HG03378 (cell line): ENCODE measurements at regions not wholly inside any gene's neighbourhood (a gene's known extent, or its start where the extent isn't known, plus 50 kb on each side); places are given as distances from the start of the nearest gene placed in this dataset.

ENCODE experiments used
- ATAC-seq: cut with Tn5 transposase; IDR thresholded peaks from one replicate; pipeline ENCODE4 v1.9.1; 2021; ENCODE audit warnings: mild to moderate bottlenecking, moderate library complexity; ENCODE audit not compliant: unreplicated experiment

DNA sequence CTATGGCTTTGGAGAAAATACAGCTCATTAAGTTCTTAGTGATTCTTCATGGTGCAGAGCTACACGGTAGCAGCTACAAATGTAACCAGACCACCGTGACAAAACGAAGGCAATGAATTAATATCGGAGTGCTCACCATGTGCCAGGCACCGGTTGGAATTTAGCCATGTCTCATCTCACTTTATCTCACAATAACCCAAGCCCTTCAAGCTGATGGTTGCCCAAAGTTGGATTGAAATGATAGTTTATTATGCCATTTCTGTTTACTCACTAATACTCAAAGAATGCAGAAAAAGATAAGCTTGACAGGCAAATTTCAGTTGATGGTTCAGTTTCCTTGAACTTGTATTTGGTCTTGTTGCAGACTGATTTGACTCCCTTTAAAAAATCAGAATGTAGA, 312.6 kb downstream of the SKIDA1 start:
- ATAC-seq = no peak

DNA sequence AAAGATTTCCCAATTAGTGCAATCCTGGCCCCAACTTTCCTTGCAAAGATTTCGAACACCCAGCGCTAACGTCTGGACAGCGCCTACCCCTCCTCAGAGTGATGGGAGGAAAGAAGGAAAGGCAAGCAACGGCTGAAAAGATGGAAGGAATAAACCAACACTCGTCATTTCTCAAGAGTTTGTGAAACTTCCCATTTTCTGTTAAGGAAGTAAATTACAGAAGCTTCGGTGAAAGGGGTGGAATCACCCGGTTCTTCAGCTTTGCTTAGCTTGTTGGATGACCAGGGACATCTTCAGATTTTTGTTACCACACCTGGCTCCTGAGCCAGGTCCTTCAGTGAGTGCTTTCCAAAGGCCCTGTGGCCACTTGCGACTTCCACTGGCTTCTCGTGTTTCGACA, 313.1 kb downstream of the SKIDA1 start:
- no peak for ATAC-seq

DNA sequence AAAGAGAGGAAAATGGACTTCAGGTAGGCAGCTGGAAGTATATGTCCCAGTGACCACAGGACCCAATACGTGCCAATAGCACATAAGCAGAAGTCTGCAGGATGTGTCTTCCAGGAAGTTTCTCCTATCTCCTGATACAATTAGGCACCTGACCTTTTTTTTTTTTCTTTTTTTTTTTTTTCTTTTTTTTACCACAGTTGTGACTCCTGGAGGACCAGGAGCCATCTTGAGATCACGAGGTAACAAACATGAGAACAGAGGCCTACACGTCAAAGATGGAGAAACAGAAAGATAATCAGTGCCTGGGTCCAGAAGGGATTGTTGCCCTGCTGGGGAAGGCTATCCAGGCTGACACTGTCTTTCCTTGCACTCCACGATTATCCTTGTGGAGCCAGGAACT, 312.4 kb upstream of the NEBL start:
- ATAC-seq = no peak

DNA sequence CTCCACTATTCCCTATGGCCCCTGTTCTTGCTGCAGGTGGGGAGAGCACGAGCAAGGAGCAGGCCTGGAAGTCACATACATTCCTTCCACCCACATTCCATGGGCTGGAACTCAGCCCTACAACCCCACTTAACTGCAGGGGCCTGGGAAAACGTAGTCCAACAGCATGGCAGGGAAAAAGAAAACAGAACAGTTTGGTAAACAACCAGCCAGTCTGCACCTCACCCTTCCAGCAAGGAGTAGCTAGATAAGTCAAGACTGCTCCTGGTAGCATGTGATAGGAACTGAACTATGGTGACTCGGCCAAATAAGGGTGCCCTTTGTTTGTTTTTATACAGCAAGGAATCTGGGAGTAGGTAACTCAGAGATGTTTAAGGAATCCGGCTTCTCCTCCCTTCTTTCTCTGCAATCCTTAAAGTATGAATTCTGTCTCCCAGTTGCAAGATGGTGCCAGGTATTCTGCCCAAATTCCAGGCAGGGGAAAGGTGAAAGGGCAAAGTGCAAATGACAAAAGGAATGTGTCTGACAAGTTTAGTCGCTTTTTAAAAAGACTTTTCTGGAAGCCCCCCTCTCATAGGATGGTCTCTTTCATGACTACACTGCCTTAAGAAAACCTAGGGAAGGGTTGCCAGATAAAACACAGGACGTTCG, 311.7 kb upstream of the NEBL start:
- no peak for ATAC-seq

DNA sequence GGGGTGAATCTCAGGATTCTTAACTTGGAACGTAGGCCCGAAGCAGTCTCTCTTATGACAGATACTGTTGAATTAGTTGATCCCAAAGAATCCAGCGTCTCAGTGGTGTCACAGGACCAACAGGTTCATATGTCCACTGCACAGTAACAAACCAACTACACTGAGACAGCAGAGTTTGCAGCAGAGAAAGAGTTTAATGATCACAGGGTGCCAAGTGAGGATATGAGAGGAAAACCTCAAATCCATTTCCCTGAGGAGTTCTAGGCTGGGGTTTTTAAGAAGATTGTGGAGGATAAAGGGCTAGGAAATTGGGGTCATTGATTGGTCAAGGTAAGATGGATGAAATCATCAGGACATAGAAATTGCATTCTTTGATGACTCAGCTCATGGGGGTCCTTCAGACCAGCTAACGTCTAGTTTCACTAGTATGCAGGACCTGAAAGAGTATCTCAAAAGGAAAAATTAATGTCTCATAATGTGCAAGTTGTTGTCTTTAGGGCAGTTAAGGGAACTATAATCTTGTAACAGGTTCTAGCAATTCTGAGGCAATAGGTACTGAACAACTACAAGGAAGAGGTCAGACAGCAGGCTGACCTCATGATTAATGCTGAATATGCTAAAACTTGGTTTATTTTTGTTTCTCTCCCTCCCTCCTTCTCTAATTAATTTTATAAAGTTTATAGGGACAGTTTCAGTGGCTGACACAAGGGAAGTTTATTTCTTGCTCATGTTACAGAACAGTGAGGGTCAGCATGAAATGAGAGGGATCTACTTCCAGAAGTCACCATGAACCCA, 310.9 kb upstream of the NEBL start:
- no peak for ATAC-seq

DNA sequence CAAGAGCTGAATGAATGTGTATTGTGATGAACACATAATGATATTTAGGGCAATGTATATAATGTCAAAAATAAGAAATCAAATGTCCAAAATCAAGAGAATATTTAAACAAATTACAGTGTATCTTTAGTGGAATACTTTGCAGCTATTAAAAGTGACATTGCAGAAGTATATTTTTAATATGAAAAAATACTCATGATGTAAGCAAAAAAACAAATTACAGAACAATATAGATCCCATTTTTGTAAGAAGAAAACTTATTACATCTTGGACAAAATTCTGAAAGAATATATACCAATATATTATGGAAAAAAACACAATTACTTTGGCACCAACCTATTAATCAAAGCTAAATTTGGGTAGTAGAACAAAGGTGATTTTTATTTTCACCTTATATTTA, 308.2 kb upstream of the NEBL start:
- no peak for ATAC-seq

DNA sequence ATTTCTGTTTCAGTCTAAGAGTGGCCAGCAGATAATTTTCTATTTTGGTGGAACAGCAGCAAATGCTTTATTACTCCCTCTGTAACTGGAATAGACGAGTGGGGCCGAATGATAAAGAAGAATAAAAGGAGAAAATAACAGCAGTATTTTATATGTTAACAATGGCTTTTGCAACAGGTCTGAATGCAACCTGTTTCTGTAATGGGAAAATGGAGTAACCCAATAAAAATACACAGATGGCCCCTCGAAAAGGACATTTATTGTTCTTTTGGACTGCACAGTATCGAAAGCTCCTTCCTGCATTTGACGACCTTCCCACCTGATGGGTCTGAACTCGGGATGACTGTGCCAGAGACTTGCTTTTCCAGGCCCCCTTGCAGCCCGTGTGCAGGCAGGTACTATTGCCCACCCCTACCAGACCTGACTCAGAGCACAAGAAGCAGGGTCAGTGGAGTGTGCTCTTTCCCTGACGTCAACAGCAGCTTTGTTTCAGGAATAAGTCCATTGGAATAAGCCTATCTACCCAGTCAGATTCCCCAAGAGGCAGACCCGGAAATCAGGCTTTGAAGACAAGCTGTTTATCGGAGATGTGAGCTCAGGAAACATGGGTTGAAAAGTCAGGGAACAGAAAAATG, 306.5 kb upstream of the NEBL start:
- no peak for ATAC-seq

DNA sequence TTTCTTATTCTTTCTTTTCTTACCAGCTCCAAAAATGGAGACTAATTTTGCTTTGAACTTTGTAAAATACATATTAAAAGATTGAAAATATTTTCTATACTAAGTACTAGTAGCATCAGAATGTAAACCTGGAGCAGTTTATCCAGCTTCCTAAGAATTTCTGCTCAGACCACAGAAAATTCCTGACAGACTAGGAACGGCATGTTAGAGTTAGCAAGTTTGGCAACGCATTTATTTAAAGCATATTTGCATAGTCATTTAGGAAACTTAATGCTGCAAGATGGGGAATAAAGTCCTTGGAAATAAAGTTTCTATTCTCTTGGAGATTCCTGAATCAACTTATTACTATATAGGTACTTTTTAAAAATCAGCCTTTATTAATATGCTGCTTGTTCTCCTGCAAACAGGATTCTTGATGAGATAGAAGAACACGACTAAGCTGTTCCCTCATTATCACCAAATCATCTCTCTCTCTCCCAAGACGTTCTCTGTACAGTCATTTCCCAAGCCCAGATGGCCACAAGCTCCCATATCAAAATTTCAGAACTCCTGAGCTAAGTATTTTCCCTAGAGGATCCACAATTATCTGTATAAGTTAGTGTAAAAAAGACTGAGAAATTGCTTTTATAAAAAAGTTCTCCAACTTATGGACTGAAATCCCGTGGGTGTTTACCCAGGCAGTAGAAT, 305.8 kb upstream of the NEBL start:
- ATAC-seq = no peak

DNA sequence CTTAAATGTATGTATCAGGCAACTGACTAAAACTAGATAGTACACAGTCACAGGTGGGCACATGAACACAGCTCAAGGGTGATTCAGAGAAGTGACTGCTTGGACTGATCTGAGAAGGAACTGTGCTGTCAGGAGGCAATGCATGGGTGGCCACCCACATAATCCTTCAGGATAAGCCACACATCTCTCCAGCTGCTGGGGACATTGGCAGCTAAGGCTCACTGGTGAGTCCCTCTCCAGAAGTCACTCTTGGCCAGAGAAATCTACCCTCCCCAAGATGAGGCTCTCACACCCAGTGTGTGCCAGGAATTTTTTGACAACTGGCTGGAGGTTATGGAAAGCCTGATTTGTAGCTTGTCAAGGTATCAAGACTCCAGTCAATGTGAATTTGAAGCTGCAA, 302.4 kb upstream of the NEBL start:
- no peak for ATAC-seq

DNA sequence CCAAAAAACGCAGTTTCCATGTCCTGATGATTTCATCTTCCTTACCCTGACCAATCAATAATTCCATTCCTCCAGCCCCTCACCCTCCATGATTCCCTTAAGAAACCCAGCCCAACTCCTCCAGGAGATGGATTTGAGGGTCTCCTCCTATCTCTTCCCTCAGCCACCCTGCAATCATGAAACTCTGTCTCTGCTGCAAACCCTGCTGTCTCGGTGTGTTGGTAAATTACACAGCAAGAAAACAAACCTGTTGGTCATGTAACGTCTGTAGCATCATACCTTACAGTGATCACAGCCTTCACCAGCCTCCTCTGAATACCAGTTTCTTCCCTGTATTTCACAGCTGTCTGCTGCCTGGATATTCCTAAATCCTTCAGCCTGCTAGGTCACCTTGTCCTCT, 300.7 kb upstream of the NEBL start:
- no peak for ATAC-seq

DNA sequence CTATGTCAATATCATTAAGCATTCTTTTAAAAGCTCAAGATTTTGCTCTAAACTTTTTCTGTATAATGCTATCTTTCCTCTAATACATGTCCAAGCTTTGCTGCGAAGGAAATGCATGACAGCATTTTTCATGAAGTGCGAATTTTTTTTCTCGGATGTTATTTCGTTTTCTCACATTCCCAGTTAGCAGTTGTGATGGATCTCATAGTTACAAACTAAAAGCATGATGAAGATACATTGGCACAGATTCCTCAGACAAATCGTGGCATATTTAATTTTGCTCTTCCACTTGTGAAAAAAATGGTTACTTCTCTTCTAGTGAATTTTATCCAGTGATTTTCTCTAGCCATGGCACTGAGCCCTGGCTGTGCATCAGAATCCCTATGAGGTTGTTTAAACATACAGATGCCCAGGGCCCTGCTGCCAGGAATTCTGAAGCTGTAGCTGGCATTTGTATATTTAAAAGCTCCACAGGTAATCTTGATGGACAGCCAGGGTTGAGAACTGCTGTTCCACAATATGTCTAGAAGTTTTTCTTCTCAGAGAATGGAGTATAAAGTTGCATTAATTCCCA, 299.8 kb upstream of the NEBL start:
- ATAC-seq = no peak

DNA sequence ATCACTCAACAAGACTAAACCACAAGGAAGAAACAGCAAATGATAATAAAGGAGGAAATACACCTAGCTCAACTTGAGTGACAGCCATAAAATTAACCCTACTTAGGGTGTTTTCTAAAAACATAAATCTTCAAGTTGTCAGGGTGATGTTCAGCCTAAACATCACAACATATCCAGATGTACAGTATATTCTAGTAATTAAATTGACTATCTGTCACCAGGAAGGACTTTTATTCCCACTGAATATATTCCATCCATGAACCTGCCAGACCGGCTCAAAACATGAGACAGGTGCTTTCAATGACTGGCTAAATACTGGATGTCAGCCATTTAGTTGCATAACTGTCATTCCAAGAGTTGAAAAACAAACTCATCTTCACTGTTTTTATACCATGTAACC, 298.1 kb upstream of the NEBL start:
- no peak for ATAC-seq

DNA sequence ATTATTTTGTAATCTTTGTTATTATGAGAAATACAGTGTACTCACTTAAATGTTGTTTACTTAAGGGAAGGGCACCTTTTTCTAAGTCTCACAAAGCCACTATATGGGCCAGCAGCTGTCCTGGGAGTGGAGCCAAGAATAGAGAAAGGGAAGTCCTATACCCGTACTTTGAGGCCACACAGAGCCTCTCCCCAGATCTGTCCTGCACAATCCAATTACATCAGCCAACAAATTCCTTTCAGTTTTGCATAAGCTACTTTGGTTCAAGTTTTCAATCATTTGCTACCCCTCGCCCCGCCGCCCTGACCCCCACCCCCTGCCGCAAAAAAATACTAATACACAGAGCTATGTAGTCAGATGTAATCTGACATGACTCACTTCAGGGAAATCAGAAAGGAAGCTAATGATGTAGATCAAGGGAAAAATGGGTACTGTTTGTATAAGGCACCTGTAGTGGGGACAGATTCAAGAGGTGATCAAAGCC, 297.4 kb upstream of the NEBL start:
- ATAC-seq = no peak

DNA sequence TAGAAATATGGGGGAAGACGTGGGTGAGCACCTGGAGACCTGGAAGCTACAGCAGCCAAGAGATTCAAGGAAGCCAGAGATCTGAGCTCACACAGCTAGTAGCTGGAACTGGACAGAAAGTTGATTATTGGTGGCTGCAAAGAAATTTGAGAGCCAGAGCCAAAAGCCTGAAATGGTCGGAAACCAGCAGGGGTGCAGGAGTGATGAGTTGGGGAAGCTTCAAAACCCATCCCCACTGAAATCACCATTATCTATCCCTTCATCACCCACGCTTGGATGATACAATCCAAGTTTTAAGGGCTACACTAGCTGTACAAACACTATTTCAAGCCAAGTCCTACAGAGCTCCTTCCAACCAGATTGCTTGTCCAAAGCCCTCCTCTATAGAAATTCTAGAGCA, 296.1 kb upstream of the NEBL start:
- no peak for ATAC-seq

DNA sequence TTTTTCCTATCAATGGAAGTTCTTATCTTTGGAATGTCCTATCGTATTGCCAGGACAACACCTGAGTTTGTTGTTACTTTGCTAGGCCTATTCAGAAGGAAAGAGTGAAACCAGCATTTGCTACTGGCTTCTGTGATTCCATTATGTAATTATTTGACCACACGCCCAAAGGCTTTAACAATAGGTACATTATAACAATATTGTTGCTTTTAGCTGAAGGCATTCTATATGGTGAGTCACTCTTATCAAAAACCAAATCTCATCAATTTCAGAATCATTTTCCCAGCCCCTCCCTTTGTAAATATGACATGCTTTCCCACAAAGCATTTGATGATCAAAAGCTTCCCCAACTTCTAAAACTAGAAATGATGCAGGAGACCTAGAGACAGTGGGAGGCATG, 294.4 kb upstream of the NEBL start:
- ATAC-seq = no peak

DNA sequence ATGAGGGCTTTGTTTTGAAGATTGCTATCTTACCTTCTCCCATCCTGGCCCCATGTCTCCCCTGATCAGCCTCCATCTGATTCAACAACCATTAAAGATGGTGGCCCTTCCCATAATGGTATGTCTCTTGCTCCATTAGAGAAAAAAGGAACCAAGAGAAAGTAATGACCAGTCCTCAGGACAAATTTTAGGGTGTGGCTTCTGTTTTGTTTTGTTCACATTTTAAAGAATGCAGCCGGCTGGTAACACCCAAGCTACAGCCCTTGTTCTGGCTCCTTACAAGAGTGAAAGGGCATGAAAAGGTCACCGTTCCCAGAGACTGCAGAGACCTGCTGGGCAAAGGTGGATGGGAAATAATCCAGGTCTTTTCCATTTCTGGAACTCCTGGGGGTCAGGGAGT, 287.9 kb upstream of the NEBL start:
- ATAC-seq = no peak

DNA sequence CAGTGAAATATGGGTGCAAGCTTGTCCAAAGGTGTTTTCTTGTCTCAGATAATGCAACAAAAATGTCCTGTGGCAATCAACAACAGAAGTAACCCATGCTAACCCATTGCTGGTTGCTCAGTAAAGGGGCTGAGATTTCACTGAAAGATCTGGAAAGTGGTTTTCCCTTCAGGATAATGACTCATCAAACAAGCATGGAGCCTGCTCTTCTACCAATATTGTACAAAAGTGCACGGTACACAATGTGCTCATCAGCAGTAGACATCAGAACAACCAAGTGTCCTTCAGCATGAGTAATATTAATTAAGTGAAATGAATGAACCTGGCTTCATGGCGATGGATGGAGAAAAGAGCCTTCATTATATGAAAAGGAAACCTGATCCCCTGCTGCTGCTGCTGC, 287.1 kb upstream of the NEBL start:
- no peak for ATAC-seq

DNA sequence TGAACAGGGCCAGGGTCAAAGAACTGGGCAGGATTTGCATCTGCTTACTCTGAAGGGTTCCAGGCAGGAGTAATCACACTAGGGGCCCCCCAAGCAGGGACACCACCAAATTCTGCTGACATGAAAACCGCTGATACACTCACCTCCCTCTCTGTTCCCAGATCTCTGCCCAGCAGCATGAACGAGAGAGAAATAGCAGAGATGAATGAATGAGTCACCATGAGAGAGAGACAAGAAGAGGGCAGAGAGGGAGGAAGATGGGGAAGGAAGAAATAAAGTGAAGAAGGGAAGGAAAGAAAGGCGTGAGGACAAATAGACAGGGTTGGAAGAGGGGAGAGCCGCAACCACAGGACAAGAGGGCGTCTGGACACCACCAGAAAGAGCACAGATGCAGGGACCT, 285.9 kb upstream of the NEBL start:
- ATAC-seq = no peak

DNA sequence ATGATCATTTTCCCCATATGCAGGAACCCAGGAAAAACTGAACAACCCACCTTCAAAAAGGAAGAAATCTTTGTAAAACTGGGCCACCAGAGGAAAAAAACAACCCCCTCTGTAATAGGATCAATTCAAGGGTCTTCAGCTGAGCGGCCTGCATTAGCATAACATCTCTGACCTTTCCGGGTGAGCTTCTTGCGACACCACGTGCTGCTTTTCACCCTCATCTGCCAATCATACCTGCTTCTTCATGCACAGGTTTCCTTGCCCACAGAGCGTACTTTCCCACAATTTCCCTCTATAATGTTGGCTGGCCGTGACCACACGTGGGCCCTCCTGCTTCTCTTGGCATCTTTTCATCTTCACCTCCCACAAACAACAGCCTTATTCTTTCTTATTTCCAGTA, 284.3 kb upstream of the NEBL start:
- no peak for ATAC-seq

DNA sequence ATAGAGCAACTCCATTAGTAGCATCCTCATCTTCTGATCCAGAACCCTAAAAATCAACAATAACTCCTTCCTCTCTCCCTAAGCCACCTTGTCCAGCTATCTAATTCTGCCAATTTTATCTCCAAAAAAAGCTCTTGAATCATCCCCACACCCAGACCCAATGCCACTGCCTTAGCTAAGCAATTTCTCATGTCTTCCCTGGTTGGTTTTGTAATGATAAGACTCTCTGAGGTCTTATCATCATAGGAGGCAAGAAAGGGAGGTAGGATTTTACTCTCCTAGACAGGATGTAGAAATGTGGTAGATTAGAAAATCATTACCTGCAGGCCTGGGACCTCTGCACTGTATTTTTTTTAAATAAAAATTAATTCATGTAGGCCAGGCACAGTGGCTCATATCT, 283.5 kb upstream of the NEBL start:
- no peak for ATAC-seq

DNA sequence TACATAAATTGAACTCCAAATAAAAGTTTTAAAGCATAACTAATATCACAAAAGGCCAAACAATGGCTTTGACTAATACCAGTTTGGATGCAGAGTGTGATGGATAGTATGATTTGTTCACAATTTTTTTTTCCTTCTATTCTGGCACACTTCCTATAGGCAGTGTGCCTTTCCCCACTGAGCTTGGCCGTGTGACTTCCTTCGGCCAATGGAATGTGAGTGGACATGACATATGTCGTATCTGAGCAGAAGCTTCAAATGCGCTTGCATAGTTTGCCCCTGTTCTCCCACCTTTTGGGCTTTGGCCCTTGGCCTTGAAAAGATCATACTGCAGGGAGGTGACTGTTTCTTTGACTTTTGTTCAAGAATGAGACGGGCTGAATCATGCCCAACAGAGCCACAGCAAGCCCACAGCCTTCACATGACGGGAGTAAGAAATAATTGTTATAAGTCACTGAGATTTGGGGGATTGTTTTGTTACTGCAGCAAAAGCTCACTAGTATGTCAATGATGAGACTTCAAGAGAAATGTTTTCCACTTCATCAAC, 279.9 kb upstream of the NEBL start:
- ATAC-seq = no peak
